ENCODE measurements at regions not wholly inside any gene's neighbourhood (a gene's known extent, or its start where the extent isn't known, plus 50 kb on each side); places are given as distances from the start of the nearest gene placed in this dataset.

DNA sequence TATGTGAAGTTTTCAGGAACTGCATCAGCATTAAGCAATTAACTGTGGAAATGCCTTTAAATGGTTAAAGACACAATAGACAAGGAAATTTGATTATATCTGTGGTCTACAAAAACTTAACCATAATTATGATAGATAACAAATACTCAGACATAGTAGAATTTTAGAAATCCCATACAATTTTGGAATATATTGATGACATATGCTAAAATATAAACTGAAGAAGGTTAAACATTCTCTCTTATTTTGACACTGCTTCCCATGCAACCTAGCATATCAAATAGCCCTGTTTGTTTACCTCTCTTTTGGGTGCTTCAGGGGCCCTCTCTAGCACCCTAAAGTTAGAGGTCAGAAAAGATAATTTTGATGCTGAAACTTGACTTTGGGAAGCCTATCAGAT lies 1274.8 kb upstream of the SLC39A10 start (continued):
- TF ChIP-seq NFYA (IDR thresholded peaks at IDR 0.05; ENCODE audit: borderline replicate concordance, low read depth, low read length) (no peak), RAD51 (IDR thresholded peaks at IDR 0.05) (no peak), NBN (IDR thresholded peaks at IDR 0.05) (no peak), FOS (IDR thresholded peaks at IDR 0.05; ENCODE audit: borderline replicate concordance, extremely low read depth, insufficient read length) (no peak)

DNA sequence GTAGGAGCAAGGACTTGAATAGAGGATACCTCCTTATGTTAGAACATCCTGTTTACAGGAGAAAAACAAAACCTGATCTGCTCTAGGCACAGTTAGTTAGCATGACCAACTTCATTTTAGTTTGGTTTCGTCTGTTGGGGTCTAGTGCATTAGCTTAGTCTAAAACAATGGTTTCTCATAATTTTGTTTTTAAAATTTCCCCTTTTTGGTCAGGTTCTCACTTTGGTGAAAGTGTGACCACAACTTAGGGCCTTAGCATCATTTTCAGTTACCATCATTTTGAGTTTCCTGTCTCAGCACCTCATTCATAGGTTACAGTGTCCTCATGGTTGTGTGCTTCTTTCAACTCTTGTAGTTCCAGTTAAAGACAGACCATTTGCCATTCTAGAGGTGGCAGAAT lies 1277.0 kb upstream of the SLC39A10 start:
- peak; percentile 1 for DNase-seq (ENCODE audit: low read depth, low spot score)
- in situ Hi-C loops (cut with MboI), result no loop called here
- ATAC-seq, result peak; percentile 96
- CTCF ChIA-PET, result no interaction called here
- H3K4me3 ChIP-seq, result no peak overlapping the region
- no peak overlapping the region for H2AFZ ChIP-seq (ENCODE audit: control insufficient read depth, low read depth, low read length)
- intact Hi-C loops (cut with micrococcal nuclease; ENCODE audit: unreplicated experiment), result no loop called here
- SMC1A ChIA-PET (ENCODE audit: uncharacterized antibody, unreplicated experiment), result no interaction called here
- no peak overlapping the region for H3K4me2 ChIP-seq (ENCODE audit: control insufficient read depth, insufficient read depth)
- H3K36me3 ChIP-seq (ENCODE audit: control insufficient read depth in 2 of 2, insufficient read depth in 2 of 2, low read length in 1 of 2), result no peaks in the 10 kb centered on the region
- H3K9ac ChIP-seq (ENCODE audit: control insufficient read depth, insufficient read depth, low read length), result no peak overlapping the region
- WGBS (ENCODE audit: insufficient coverage, insufficient replicate concordance, low lambda C conversion rate, missing lambda C conversion rate), result 0% methylated on average over 1 of the region's 1 CpG
- H3K27ac ChIP-seq (ENCODE audit: control insufficient read depth, insufficient read depth), result no peak overlapping the region
- RAD21 ChIA-PET (ENCODE audit: unreplicated experiment), result no interaction called here
- no peaks in the 10 kb centered on the region for H3K4me1 ChIP-seq (ENCODE audit: control insufficient read depth, insufficient read depth, low read length)
- no TSS peak for BruUV-seq (replicated peaks)
- POLR2A ChIA-PET, result interaction anchor here (0.6 kb wide), 1 partner anchor 1729 kb away, joined by 6 read pairs; no protein-coding TSS in a partner anchor
- FAIRE-seq, result no peak
- no peaks in the 10 kb centered on the region for H4K20me1 ChIP-seq (ENCODE audit: control insufficient read depth, insufficient read depth)
- H3K9me3 ChIP-seq (replicated peaks; ENCODE audit: control insufficient read depth, insufficient read depth, low read length), result no peaks in the 10 kb centered on the region; the same call in 2 of the 3 replicates
- no peaks in the 10 kb centered on the region for H3K27me3 ChIP-seq (replicated peaks in 1 of 2; ENCODE audit: control insufficient read depth in 2 of 2, insufficient read depth in 2 of 2, low read length in 1 of 2)
- H3K79me2 ChIP-seq (ENCODE audit: control insufficient read depth, insufficient read depth, low read length), result no peaks in the 10 kb centered on the region
- TF ChIP-seq RFX5 (IDR thresholded peaks at IDR 0.05; ENCODE audit: low read depth, low read length) (no peak), CBX3 (IDR thresholded peaks at IDR 0.05; ENCODE audit: borderline replicate concordance, low read depth) (no peak), ZNF24 (IDR thresholded peaks at IDR 0.05) (peak; percentile 36; the same call in 1 of the 2 replicates), DPF2 (IDR thresholded peaks at IDR 0.05) (0 out of 2 replicates have a peak, but pooled peaks have one; percentile 45), IKZF2 (IDR thresholded peaks at IDR 0.05) (peak; percentile 26 to 38; a peak in 2 of 4 replicates), BHLHE40 (IDR thresholded peaks at IDR 0.05; ENCODE audit: borderline replicate concordance in 1 of 2, low read depth in 2 of 2, low read length in 1 of 2) (0 out of 4 replicates have a peak, but pooled peaks have one; percentile 15 to 19), ATF7 (IDR thresholded peaks at IDR 0.05; ENCODE audit: low read depth) (peak; percentile 38), EP300 (IDR thresholded peaks at IDR 0.05; ENCODE audit: borderline replicate concordance in 1 of 2, control insufficient read depth in 1 of 2, low read depth in 2 of 2, low read length in 2 of 2) (peak; percentile 14 to 31; a peak in 2 of 4 replicates), IKZF1 (conservative IDR thresholded peaks at IDR 0.05) (0 out of 2 replicates have a peak, but pooled peaks have one; percentile 23), SMAD1 (IDR thresholded peaks at IDR 0.05; ENCODE audit: low read depth, partially characterized antibody) (no peak), POLR2AphosphoS2 (IDR thresholded peaks at IDR 0.05; ENCODE audit: low read depth, low read length) (no peak)
- TF ChIP-seq, protein P1, sequence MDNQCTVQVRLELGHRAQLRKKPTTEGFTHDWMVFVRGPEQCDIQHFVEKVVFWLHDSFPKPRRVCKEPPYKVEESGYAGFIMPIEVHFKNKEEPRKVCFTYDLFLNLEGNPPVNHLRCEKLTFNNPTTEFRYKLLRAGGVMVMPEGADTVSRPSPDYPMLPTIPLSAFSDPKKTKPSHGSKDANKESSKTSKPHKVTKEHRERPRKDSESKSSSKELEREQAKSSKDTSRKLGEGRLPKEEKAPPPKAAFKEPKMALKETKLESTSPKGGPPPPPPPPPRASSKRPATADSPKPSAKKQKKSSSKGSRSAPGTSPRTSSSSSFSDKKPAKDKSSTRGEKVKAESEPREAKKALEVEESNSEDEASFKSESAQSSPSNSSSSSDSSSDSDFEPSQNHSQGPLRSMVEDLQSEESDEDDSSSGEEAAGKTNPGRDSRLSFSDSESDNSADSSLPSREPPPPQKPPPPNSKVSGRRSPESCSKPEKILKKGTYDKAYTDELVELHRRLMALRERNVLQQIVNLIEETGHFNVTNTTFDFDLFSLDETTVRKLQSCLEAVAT (IDR thresholded peaks at IDR 0.05), result 0 out of 2 replicates have a peak, but pooled peaks have one; percentile 32
- TF ChIP-seq, protein P2, sequence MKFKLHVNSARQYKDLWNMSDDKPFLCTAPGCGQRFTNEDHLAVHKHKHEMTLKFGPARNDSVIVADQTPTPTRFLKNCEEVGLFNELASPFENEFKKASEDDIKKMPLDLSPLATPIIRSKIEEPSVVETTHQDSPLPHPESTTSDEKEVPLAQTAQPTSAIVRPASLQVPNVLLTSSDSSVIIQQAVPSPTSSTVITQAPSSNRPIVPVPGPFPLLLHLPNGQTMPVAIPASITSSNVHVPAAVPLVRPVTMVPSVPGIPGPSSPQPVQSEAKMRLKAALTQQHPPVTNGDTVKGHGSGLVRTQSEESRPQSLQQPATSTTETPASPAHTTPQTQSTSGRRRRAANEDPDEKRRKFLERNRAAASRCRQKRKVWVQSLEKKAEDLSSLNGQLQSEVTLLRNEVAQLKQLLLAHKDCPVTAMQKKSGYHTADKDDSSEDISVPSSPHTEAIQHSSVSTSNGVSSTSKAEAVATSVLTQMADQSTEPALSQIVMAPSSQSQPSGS (IDR thresholded peaks at IDR 0.05; ENCODE audit: low read length), result peak; percentile 26; the same call in 1 of the 2 replicates
- TF ChIP-seq, protein P3, sequence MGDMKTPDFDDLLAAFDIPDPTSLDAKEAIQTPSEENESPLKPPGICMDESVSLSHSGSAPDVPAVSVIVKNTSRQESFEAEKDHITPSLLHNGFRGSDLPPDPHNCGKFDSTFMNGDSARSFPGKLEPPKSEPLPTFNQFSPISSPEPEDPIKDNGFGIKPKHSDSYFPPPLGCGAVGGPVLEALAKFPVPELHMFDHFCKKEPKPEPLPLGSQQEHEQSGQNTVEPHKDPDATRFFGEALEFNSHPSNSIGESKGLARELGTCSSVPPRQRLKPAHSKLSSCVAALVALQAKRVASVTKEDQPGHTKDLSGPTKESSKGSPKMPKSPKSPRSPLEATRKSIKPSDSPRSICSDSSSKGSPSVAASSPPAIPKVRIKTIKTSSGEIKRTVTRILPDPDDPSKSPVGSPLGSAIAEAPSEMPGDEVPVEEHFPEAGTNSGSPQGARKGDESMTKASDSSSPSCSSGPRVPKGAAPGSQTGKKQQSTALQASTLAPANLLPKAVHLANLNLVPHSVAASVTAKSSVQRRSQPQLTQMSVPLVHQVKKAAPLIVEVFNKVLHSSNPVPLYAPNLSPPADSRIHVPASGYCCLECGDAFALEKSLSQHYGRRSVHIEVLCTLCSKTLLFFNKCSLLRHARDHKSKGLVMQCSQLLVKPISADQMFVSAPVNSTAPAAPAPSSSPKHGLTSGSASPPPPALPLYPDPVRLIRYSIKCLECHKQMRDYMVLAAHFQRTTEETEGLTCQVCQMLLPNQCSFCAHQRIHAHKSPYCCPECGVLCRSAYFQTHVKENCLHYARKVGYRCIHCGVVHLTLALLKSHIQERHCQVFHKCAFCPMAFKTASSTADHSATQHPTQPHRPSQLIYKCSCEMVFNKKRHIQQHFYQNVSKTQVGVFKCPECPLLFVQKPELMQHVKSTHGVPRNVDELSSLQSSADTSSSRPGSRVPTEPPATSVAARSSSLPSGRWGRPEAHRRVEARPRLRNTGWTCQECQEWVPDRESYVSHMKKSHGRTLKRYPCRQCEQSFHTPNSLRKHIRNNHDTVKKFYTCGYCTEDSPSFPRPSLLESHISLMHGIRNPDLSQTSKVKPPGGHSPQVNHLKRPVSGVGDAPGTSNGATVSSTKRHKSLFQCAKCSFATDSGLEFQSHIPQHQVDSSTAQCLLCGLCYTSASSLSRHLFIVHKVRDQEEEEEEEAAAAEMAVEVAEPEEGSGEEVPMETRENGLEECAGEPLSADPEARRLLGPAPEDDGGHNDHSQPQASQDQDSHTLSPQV (IDR thresholded peaks at IDR 0.05), result peak; percentile 93

All from GM12878 (cell line).